ENCODE measurements at regions not wholly inside any gene's neighbourhood (a gene's known extent, or its start where the extent isn't known, plus 50 kb on each side); places are given as distances from the start of the nearest gene placed in this dataset.

DNA sequence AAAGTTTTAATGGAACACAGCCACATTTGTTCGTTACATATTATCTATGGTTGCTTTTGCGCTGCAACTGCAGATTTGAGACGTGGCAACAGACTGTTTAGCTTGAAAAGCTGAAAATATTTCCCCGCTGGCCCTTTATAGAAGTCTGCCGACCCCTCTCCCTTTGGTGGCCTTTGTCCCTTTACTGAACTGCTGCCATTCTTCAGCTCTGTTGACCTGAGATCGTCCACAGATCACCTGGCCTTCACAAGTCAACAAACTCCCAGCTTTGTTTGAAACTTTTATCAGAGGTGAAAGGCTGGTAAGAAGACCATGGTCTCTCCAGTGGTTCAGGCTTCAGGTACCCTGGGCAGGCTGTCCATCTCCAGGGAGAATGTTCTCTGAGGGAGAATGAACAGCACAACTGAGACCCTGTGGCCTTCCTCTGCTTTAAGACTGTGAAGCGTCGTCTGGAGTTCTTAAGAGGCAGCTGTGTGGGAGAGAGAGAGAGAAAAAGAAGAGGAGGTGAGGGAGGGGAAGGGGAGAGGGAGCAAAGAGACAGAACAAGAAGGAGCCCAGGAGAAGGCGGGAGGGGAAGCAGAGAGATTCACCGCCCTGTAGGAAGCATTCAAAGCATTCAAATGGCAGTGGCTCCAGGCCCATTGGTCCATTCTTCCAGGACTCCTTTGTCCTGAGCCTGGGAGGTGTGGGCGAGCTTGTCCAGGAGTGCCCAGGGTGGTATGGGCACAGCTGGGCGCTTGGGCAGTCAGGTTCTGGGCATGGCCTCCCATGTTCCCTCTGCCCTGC, 53.7 kb upstream of the INSYN1 start:
- no peak overlapping the region for H3K27ac Mint-ChIP-seq
- Histone ChIP-seq H4K20me1 (ENCODE audit: control insufficient read depth, insufficient read depth, low read length, poor library complexity, severe bottlenecking) (no peaks in the 10 kb centered on the region), H2AFZ (ENCODE audit: insufficient read depth, low read depth, low read length, poor library complexity, severe bottlenecking) (no peak overlapping the region), H3K4me3 (ENCODE audit: control extremely low read depth in 1 of 5, extremely low read depth in 1 of 5, insufficient read depth in 1 of 5, low read depth in 2 of 5, low read length in 4 of 5) (no peak overlapping the region), H3K36me3 (replicated peaks in 1 of 2; ENCODE audit: control extremely low read depth in 1 of 2, control insufficient read depth in 1 of 2, extremely low read depth in 1 of 2, insufficient read depth in 2 of 2, low read length in 1 of 2) (no peaks in the 10 kb centered on the region), H3K27me3 (replicated peaks in 1 of 4; ENCODE audit: control extremely low read depth in 1 of 4, control insufficient read depth in 3 of 4, insufficient read depth in 4 of 4, low read length in 3 of 4) (no peaks in the 10 kb centered on the region), H3K79me2 (ENCODE audit: control insufficient read depth, insufficient read depth, low read length) (no peaks in the 10 kb centered on the region), H3K9me3 (ENCODE audit: control extremely low read depth in 1 of 3, control insufficient read depth in 2 of 3, insufficient read depth in 1 of 3, low read length in 2 of 3) (no peaks in the 10 kb centered on the region), H3K9ac (ENCODE audit: low read length) (no peak overlapping the region), H3K4me2 (replicated peaks; ENCODE audit: low read depth, low read length, poor library complexity, severe bottlenecking) (no peak overlapping the region), H3K27ac (ENCODE audit: low read length in 2 of 2) (no peak overlapping the region), H3K4me1 (ENCODE audit: control insufficient read depth in 2 of 2, insufficient read depth in 2 of 2, low read length in 2 of 2) (no peaks in the 10 kb centered on the region)
- WGBS (ENCODE audit: insufficient coverage): 87% methylated on average over 11 of the region's 12 CpGs
- DNase-seq (no peak), ATAC-seq (ENCODE audit: low read depth) (no peak)
- CTCF ChIA-PET: no interaction called here
- no peaks in the 10 kb centered on the region for H3K4me1 Mint-ChIP-seq
- intact Hi-C loops (cut with micrococcal nuclease): no loop called here
- TF ChIP-seq CTCF (IDR thresholded peaks at IDR 0.05) (no peak), EZH2 (IDR thresholded peaks at IDR 0.05; ENCODE audit: borderline replicate concordance, insufficient read depth, low read depth, low read length, poor library complexity, severe bottlenecking) (no peak)
- no peak overlapping the region for H3K4me3 Mint-ChIP-seq
- H3K9me3 Mint-ChIP-seq (ENCODE audit: insufficient read depth): no peaks in the 10 kb centered on the region
- H3K27me3 Mint-ChIP-seq: peaks cover 7% of the 10 kb centered on the region
- POLR2A ChIA-PET: no interaction called here

DNA sequence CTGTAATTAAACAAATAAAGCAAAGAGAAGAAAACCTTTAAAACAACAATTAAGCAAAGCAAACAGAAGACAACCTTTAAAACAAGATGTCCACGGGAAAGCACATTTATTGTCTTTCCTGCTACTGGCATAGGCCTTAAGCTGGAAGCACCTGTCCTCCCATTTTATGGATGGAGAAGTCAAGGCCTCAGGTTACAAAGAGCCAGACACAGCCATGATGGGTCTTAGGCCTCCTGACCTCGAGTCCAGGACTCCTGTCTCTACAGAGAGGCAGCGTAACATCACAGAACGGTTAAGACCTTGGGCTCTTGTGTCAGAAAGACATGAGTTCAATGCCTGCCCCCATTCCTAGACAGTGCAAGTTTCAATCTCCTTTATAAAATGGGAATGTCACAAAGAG, 54.7 kb upstream of the INSYN1 start:
- no peaks in the 10 kb centered on the region for H3K4me1 Mint-ChIP-seq
- TF ChIP-seq CTCF (IDR thresholded peaks at IDR 0.05): no peak
- no peak for TF ChIP-seq EZH2 (IDR thresholded peaks at IDR 0.05; ENCODE audit: borderline replicate concordance, insufficient read depth, low read depth, low read length, poor library complexity, severe bottlenecking)

More for the DNA sequence above, 54.7 kb upstream of the INSYN1 start:
- Histone ChIP-seq H3K27ac (ENCODE audit: low read length in 2 of 2) (no peak overlapping the region), H4K20me1 (ENCODE audit: control insufficient read depth, insufficient read depth, low read length, poor library complexity, severe bottlenecking) (no peaks in the 10 kb centered on the region), H3K36me3 (replicated peaks in 1 of 2; ENCODE audit: control extremely low read depth in 1 of 2, control insufficient read depth in 1 of 2, extremely low read depth in 1 of 2, insufficient read depth in 2 of 2, low read length in 1 of 2) (no peaks in the 10 kb centered on the region), H3K9ac (ENCODE audit: low read length) (no peak overlapping the region), H3K4me2 (replicated peaks; ENCODE audit: low read depth, low read length, poor library complexity, severe bottlenecking) (no peak overlapping the region), H3K79me2 (ENCODE audit: control insufficient read depth, insufficient read depth, low read length) (no peaks in the 10 kb centered on the region), H3K27me3 (replicated peaks in 1 of 4; ENCODE audit: control extremely low read depth in 1 of 4, control insufficient read depth in 3 of 4, insufficient read depth in 4 of 4, low read length in 3 of 4) (no peaks in the 10 kb centered on the region), H3K4me3 (ENCODE audit: control extremely low read depth in 1 of 5, extremely low read depth in 1 of 5, insufficient read depth in 1 of 5, low read depth in 2 of 5, low read length in 4 of 5) (no peak overlapping the region), H3K4me1 (ENCODE audit: control insufficient read depth in 2 of 2, insufficient read depth in 2 of 2, low read length in 2 of 2) (no peaks in the 10 kb centered on the region), H2AFZ (ENCODE audit: insufficient read depth, low read depth, low read length, poor library complexity, severe bottlenecking) (no peak overlapping the region), H3K9me3 (ENCODE audit: control extremely low read depth in 1 of 3, control insufficient read depth in 2 of 3, insufficient read depth in 1 of 3, low read length in 2 of 3) (no peaks in the 10 kb centered on the region)
- ChIA-PET CTCF (no interaction called here), POLR2A (no interaction called here)
- Mint-ChIP-seq H3K4me3 (no peak overlapping the region), H3K27me3 (peaks cover 7% of the 10 kb centered on the region), H3K27ac (no peak overlapping the region), H3K9me3 (ENCODE audit: insufficient read depth) (no peaks in the 10 kb centered on the region)
- 93% methylated on average over 3 of the region's 4 CpGs for WGBS (ENCODE audit: insufficient coverage)
- intact Hi-C loops (cut with micrococcal nuclease): no loop called here
- DNase-seq: no peak
- ATAC-seq (ENCODE audit: low read depth): no peak

Data from B cell (primary cell).